IMR-90 (cell line): ENCODE measurements at regions not wholly inside any gene's neighbourhood (a gene's known extent, or its start where the extent isn't known, plus 50 kb on each side); places are given as distances from the start of the nearest gene placed in this dataset.

ENCODE experiments used
- ATAC-seq: fragments of 200-7000 bp; cut with Tn5 transposase; 2 replicates; pipeline ENCODE4 v1.9.1; 2020; ENCODE audit warnings: low read depth, mild to moderate bottlenecking, moderate library complexity
- BruUV-seq: library from RNA; stranded (reverse); fragments of 400-500 nt; replicated peaks from 2 replicates; lab custom pipeline; 2021; lab: Mats Ljungman, UMichigan
- CTCF ChIA-PET: fragments of 300-600 bp; formaldehyde crosslinking; extraction: SDS; loops from one replicate; lab custom pipeline; 2021; ENCODE audit warnings: antibody characterized with exemption; lab: Yijun Ruan, JAX
- POLR2A ChIA-PET: fragments of 300-600 bp; sonication (Branson Sonifier 250); formaldehyde crosslinking; loops from one replicate; lab custom pipeline; 2022; ENCODE audit warnings: antibody characterized with exemption; ENCODE audit not compliant: unreplicated experiment; lab: Charles Lee
- DNase-seq: peaks from one replicate; pipeline ENCODE4 v3.0.0; 2013
- H2AFZ ChIP-seq: replicated peaks from 2 replicates; pipeline ENCODE3; 2013; ENCODE audit warnings: low read length, mild to moderate bottlenecking; ENCODE audit not compliant: poor library complexity
- H2AK5ac ChIP-seq: 2 replicates; pipeline ENCODE4 v1.6.1; 2013; ENCODE audit warnings: low read depth, low read length, inconsistent platforms
- H2AK9ac ChIP-seq: replicated peaks from 2 replicates; pipeline ENCODE3; 2013; ENCODE audit warnings: mild to moderate bottlenecking, low read depth, low read length, moderate library complexity; ENCODE audit not compliant: poor library complexity
- H2BK120ac ChIP-seq: 2 replicates; pipeline ENCODE4 v1.6.1; 2013; ENCODE audit warnings: low read depth, low read length, inconsistent platforms
- H2BK15ac ChIP-seq: 3 replicates; pipeline ENCODE4 v1.6.1; 2013; ENCODE audit warnings: low read depth, low read length, inconsistent platforms
- H2BK20ac ChIP-seq: 2 replicates; pipeline ENCODE4 v1.6.1; 2013; ENCODE audit warnings: low read depth, mild to moderate bottlenecking, inconsistent platforms, low read length, moderate library complexity
- H2BK5ac ChIP-seq: 2 replicates; pipeline ENCODE4 v1.6.1; 2013; ENCODE audit warnings: mild to moderate bottlenecking, low read depth, low read length, inconsistent platforms; ENCODE audit not compliant: poor library complexity, severe bottlenecking
- H3K14ac ChIP-seq: replicated peaks from 2 replicates; pipeline ENCODE4 v1.6.1; 2013; ENCODE audit warnings: low read depth, low read length, inconsistent platforms
- H3K18ac ChIP-seq: 2 replicates; pipeline ENCODE4 v1.6.1; 2013; ENCODE audit warnings: low read depth, low read length, control low read depth
- H3K23ac ChIP-seq: 2 replicates; pipeline ENCODE4 v1.6.1; 2013; ENCODE audit warnings: low read depth, low read length, inconsistent platforms
- H3K27ac ChIP-seq: 2 replicates; pipeline ENCODE4 v1.5.1; 2013; ENCODE audit warnings: mild to moderate bottlenecking, control low read depth, low read length; ENCODE audit not compliant: insufficient read depth
- H3K27me3 ChIP-seq: 2 replicates; pipeline ENCODE4 v1.6.1; 2013; ENCODE audit warnings: low read length; ENCODE audit not compliant: control insufficient read depth, insufficient read depth
- H3K36me3 ChIP-seq: 2 replicates; pipeline ENCODE4 v1.6.1; 2013; ENCODE audit warnings: low read length, mixed read lengths; ENCODE audit not compliant: control insufficient read depth, insufficient read depth
- H3K4ac ChIP-seq: 2 replicates; pipeline ENCODE4 v1.6.1; 2013; ENCODE audit warnings: low read depth, low read length, inconsistent platforms
- H3K4me1 ChIP-seq: 2 replicates; pipeline ENCODE4 v1.6.1; 2013; ENCODE audit warnings: low read length, mixed read lengths; ENCODE audit not compliant: control insufficient read depth, insufficient read depth
- H3K4me2 ChIP-seq: 2 replicates; pipeline ENCODE4 v1.6.1; 2013; ENCODE audit warnings: low read depth, mild to moderate bottlenecking, control low read depth, low read length, moderate library complexity
- H3K4me3 ChIP-seq: 2 replicates; pipeline ENCODE4 v1.5.1; 2013; ENCODE audit warnings: low read depth, mild to moderate bottlenecking, control low read depth, low read length, moderate library complexity; ENCODE audit not compliant: insufficient read depth
- H3K56ac ChIP-seq: 2 replicates; pipeline ENCODE4 v1.6.1; 2013; ENCODE audit warnings: low read length, inconsistent platforms; ENCODE audit not compliant: insufficient read depth; ENCODE audit errors: extremely low read depth
- H3K79me1 ChIP-seq, 2 experiments: 2 replicates each; pipeline ENCODE4 v1.6.1; 2013; ENCODE audit warnings: low read length in 2 of 2, inconsistent platforms in 1 of 2, low read depth in 1 of 2
- H3K9ac ChIP-seq: 2 replicates; pipeline ENCODE4 v1.6.1; 2013; ENCODE audit warnings: low read depth, low read length, control low read depth
- H3K9me1 ChIP-seq: 2 replicates; pipeline ENCODE4 v1.6.1; 2013; ENCODE audit warnings: low read length, inconsistent platforms; ENCODE audit not compliant: insufficient read depth
- H3K9me3 ChIP-seq: 2 replicates; pipeline ENCODE4 v1.6.1; 2013; ENCODE audit warnings: low read length; ENCODE audit not compliant: control insufficient read depth, insufficient read depth
- H4K20me1 ChIP-seq: 2 replicates; pipeline ENCODE4 v1.6.1; 2013; ENCODE audit warnings: low read length, inconsistent platforms; ENCODE audit not compliant: insufficient read depth
- H4K5ac ChIP-seq: 2 replicates; pipeline ENCODE4 v1.6.1; 2013; ENCODE audit warnings: mild to moderate bottlenecking, low read depth, low read length, control low read depth
- H4K8ac ChIP-seq, 2 experiments: 2 replicates each; pipeline ENCODE4 v1.6.1; 2013; ENCODE audit warnings: low read depth in 2 of 2, low read length in 2 of 2, control low read depth in 1 of 2, inconsistent platforms in 1 of 2
- H4K91ac ChIP-seq: 2 replicates; pipeline ENCODE4 v1.6.1; 2013; ENCODE audit warnings: low read depth, low read length, inconsistent platforms; ENCODE audit not compliant: insufficient read depth
- BHLHE40 ChIP-seq: fragments of 150-350 bp; IDR thresholded peaks from 2 replicates; pipeline ENCODE4 v1.6.1; 2016; ENCODE audit warnings: mild to moderate bottlenecking, low read depth, low read length
- CEBPB ChIP-seq: IDR thresholded peaks from 2 replicates; pipeline ENCODE4 v1.6.1; 2012; ENCODE audit warnings: low read depth, low read length, improper control_type of control experiment
- CHD1 ChIP-seq: IDR thresholded peaks from 2 replicates; pipeline ENCODE4 v1.6.1; 2012; ENCODE audit warnings: low read depth, low read length, improper control_type of control experiment
- FOS ChIP-seq: fragments of 150-350 bp; IDR thresholded peaks from 2 replicates; pipeline ENCODE4 v1.6.1; 2016; ENCODE audit warnings: low read depth, low read length
- MAFK ChIP-seq: IDR thresholded peaks from 2 replicates; pipeline ENCODE4 v1.6.1; 2012; ENCODE audit warnings: low read depth, low read length, improper control_type of control experiment
- MAZ ChIP-seq: IDR thresholded peaks from 2 replicates; pipeline ENCODE4 v1.6.1; 2012; ENCODE audit warnings: low read depth, mild to moderate bottlenecking, low read length, improper control_type of control experiment, moderate library complexity, borderline replicate concordance
- MXI1 ChIP-seq: IDR thresholded peaks from 2 replicates; pipeline ENCODE4 v1.6.1; 2012; ENCODE audit warnings: low read depth, mild to moderate bottlenecking, low read length, moderate library complexity, borderline replicate concordance
- RAD21 ChIP-seq: IDR thresholded peaks from 2 replicates; pipeline ENCODE4 v1.6.1; 2012; ENCODE audit warnings: low read length, improper control_type of control experiment
- RCOR1 ChIP-seq: IDR thresholded peaks from 2 replicates; pipeline ENCODE4 v1.6.1; 2012; ENCODE audit warnings: mild to moderate bottlenecking, low read length, improper control_type of control experiment; ENCODE audit not compliant: insufficient replicate concordance
- RFX5 ChIP-seq: IDR thresholded peaks from 2 replicates; pipeline ENCODE4 v1.8.0; 2012; ENCODE audit warnings: low read depth, mild to moderate bottlenecking, low read length, moderate library complexity
- WGBS, 2 experiments: methylation state at CpG; one replicate each; pipeline versions ENCODE4 v1.1.5 to v1.1.7; 2013; ENCODE audit warnings: missing lambda C conversion rate in 2 of 2; ENCODE audit not compliant: insufficient read length in 1 of 2; ENCODE audit errors: extremely low coverage in 2 of 2; 5-methylcytosine and 5-hydroxymethylcytosine counted together
- dilution Hi-C: fragments of 300-500 bp; cut with HindIII; formaldehyde crosslinking; loops from one replicate; pipeline ENCODE4 v1.14.3; 2018; ENCODE audit warnings: low sequenced_read_pairs; ENCODE audit not compliant: unreplicated experiment
- in situ Hi-C: fragments of 300-500 bp; cut with MboI; formaldehyde crosslinking; loops from 3 replicates; pipeline ENCODE4 v1.14.3; 2019; ENCODE audit warnings: low sequenced_read_pairs, inconsistent platforms, mixed read lengths
- intact Hi-C: fragments of 100-400 bp; cut with micrococcal nuclease; formaldehyde crosslinking; loops from 2 replicates; pipeline ENCODE4 v1.10.0; 2022
- TF ChIP-seq, protein P1 (sequence below): conservative IDR thresholded peaks from 2 replicates; pipeline ENCODE4 v1.5.1; 2012; ENCODE audit warnings: mild to moderate bottlenecking, low read depth, low read length, improper control_type of control experiment
- TF ChIP-seq, protein P2 (sequence below): fragments of 150-350 bp; IDR thresholded peaks from 2 replicates; pipeline ENCODE4 v1.6.1; 2016; ENCODE audit warnings: low read depth, mild to moderate bottlenecking, low read length, moderate library complexity, borderline replicate concordance
- TF ChIP-seq, protein P3 (sequence below): fragments of 150-350 bp; IDR thresholded peaks from 2 replicates; pipeline ENCODE4 v1.6.1; 2017; ENCODE audit warnings: mild to moderate bottlenecking, antibody characterized with exemption, low read length, low read depth

DNA sequence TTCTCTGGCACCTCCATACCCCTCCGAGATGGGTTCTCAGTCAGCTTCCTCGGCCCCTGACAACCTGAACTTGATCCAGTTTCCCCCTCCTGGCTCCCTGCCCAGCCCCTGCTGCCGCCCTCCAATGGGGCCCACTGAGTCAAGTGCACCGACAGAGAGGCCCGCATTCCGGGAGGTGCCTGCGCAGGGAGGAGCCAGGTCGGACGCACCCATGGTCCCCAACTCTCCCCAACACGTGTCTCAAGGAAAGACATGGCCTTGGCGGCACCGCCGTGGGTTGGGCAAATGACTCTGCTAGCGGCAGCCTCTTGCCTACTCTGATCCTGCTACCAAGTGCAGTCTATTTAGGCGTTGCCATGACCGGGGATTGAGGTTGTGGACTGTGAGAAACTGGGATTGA is 275.3 kb downstream of the SNX13 start:
- no peak overlapping the region for H2BK5ac ChIP-seq
- H3K18ac ChIP-seq = no peak overlapping the region
- H3K4me2 ChIP-seq = no peak overlapping the region
- no peaks in the 10 kb centered on the region for H3K79me1 ChIP-seq
- H3K4ac ChIP-seq = peak overlapping the region; percentile 51; the same call in 1 of the 2 replicates
- no peaks in the 10 kb centered on the region for H3K27me3 ChIP-seq
- no peak overlapping the region for H3K56ac ChIP-seq
- H4K8ac ChIP-seq = no peak overlapping the region
- H4K91ac ChIP-seq = no peak overlapping the region
- ATAC-seq = no peak
- dilution Hi-C loops = no loop called here
- TF ChIP-seq RCOR1 = no peak
- TF ChIP-seq, protein P1, sequence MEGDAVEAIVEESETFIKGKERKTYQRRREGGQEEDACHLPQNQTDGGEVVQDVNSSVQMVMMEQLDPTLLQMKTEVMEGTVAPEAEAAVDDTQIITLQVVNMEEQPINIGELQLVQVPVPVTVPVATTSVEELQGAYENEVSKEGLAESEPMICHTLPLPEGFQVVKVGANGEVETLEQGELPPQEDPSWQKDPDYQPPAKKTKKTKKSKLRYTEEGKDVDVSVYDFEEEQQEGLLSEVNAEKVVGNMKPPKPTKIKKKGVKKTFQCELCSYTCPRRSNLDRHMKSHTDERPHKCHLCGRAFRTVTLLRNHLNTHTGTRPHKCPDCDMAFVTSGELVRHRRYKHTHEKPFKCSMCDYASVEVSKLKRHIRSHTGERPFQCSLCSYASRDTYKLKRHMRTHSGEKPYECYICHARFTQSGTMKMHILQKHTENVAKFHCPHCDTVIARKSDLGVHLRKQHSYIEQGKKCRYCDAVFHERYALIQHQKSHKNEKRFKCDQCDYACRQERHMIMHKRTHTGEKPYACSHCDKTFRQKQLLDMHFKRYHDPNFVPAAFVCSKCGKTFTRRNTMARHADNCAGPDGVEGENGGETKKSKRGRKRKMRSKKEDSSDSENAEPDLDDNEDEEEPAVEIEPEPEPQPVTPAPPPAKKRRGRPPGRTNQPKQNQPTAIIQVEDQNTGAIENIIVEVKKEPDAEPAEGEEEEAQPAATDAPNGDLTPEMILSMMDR = no peak
- no peak for TF ChIP-seq RAD21
- TF ChIP-seq FOS = no peak
- no peak for TF ChIP-seq RFX5
- TF ChIP-seq, protein P2, sequence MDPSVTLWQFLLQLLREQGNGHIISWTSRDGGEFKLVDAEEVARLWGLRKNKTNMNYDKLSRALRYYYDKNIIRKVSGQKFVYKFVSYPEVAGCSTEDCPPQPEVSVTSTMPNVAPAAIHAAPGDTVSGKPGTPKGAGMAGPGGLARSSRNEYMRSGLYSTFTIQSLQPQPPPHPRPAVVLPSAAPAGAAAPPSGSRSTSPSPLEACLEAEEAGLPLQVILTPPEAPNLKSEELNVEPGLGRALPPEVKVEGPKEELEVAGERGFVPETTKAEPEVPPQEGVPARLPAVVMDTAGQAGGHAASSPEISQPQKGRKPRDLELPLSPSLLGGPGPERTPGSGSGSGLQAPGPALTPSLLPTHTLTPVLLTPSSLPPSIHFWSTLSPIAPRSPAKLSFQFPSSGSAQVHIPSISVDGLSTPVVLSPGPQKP = no peak
- no peak for TF ChIP-seq BHLHE40
- no peak for TF ChIP-seq CHD1
- TF ChIP-seq MXI1 = no peak
- TF ChIP-seq MAZ = no peak
- no peak for TF ChIP-seq CEBPB
- TF ChIP-seq, protein P3, sequence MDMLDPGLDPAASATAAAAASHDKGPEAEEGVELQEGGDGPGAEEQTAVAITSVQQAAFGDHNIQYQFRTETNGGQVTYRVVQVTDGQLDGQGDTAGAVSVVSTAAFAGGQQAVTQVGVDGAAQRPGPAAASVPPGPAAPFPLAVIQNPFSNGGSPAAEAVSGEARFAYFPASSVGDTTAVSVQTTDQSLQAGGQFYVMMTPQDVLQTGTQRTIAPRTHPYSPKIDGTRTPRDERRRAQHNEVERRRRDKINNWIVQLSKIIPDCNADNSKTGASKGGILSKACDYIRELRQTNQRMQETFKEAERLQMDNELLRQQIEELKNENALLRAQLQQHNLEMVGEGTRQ = no peak
- no peak for TF ChIP-seq MAFK
- no peak overlapping the region for H3K14ac ChIP-seq
- no peak overlapping the region for H3K4me3 ChIP-seq
- H4K20me1 ChIP-seq = no peaks in the 10 kb centered on the region
- H3K27ac ChIP-seq = no peak overlapping the region
- peaks cover 16% of the 10 kb centered on the region for H3K4me1 ChIP-seq
- H2BK120ac ChIP-seq = no peak overlapping the region
- CTCF ChIA-PET = no interaction called here
- H3K9me3 ChIP-seq = no peaks in the 10 kb centered on the region
- POLR2A ChIA-PET = no interaction called here
- WGBS, 2 experiments = 93% methylated on average over 5 of the region's 16 CpGs; no CpG with 5 or more reads in 1 of the 2 experiments
- intact Hi-C loops = no loop called here
- DNase-seq = no peak
- H2BK20ac ChIP-seq = 0 out of 2 replicates have a peak overlapping the region, but pooled peaks have one; percentile 28
- H2AFZ ChIP-seq = no peak overlapping the region
- no peak overlapping the region for H3K9ac ChIP-seq
- H3K36me3 ChIP-seq = no peaks in the 10 kb centered on the region
- H2AK5ac ChIP-seq = peak overlapping the region; percentile 50; the same call in 1 of the 2 replicates
- BruUV-seq = no TSS peak
- peak overlapping the region; percentile 29; the same call in 2 of the 3 replicates for H2BK15ac ChIP-seq
- no peak overlapping the region for H3K23ac ChIP-seq
- in situ Hi-C loops = no loop called here
- no peak overlapping the region for H2AK9ac ChIP-seq
- peaks cover 11% of the 10 kb centered on the region for H3K9me1 ChIP-seq
- no peak overlapping the region for H4K5ac ChIP-seq
